ENCODE measurements at regions not wholly inside any gene's neighbourhood (a gene's known extent, or its start where the extent isn't known, plus 50 kb on each side); places are given as distances from the start of the nearest gene placed in this dataset.

DNA sequence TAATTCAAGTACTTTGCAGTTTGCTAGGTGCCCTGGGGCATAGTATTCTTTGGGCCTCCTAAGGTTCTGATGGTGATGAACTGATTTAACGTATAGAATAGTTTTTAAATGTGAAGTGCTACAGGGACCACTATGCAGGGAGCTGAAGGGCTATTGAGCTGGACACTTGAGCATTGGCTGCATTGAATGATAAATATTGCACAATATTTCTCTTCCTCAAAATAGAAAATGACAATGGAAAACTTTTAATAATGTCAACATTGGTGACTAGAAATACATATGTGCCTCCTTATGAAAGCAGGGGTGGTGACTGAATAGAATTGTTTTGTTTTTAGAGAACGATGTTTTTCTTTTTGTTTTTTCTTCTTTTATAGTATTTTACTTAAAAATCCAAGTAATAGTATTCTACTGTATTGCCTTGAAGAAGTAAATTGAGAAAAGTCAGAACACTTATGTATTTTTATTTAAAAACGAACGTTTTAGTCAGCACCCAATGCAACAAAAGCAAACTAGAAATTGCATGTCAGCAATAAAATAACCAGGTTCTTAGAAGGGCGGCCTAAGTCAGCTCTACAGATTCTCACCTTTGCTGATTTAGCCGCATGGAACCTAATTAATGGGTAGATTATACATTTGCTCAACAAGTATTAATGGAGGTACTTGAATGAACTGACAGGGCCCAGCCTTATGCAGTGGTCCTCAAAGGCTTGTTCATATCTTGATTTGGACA is 244.0 kb upstream of the KLF6 start:
- DNase-seq: no peak

GRCh38 chr10:4028027-4028471 is 243.0 kb upstream of the KLF6 start:
- DNase-seq: no peak

DNA sequence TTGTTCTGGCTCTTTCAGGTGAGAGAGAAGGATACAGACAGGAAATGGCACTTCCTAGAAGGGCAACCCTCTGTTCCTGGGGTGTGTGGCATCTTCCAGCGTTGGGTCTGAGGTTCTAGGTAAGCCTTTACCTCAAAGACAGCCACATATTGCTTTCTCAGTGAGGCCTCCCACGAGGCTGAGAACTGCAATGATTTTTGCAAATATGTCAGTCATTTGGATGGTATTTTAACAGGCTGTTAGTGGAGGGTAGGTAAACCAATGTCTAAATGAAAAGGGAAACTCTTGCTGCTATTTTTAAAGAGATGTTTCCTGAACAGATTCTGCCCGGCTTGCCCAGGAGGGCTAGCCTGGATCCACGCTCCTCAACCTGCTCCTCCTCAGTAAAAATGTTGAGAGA is 240.3 kb upstream of the KLF6 start:
- DNase-seq: no peak

GRCh38 chr10:4024516-4025245 is 239.7 kb upstream of the KLF6 start:
- DNase-seq: no peak

DNA sequence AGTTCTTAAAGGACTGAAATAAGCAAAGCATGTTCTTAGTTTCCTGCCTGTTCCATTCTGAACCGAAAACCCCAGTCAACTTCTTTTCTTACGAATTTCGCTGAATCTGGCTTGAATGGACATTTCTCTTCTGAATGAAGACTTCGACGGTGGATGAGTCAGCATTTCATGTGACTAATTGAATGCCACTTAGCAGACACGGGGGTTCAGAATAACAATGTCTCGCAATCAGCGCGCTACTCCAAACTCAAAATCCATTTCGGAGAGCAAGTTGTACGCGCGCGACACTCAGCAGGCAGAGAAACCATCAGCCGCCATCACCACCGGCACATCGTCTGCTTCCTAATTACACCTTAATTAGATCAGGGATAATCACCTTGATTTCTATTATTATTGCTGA is 239.0 kb upstream of the KLF6 start:
- no peak for DNase-seq

DNA sequence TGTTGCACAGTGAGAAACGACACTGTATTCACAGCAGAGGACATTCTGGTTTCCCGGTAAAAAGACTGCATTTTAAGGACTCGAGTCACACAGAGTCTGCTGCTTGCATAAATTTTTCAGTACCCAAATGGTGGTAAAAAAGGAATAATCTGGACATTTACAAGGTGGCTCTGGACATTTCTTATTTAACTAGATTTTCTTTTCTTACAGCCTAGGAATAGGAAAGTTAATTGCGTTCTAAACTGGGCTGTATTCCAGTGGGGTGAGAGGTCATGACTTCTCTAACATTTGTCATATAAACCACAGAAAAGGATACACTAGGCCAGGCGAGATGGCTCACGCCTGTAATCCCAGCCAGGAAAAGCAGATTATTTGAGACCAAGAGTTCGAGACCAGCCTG is 237.5 kb upstream of the KLF6 start:
- DNase-seq: no peak

DNA sequence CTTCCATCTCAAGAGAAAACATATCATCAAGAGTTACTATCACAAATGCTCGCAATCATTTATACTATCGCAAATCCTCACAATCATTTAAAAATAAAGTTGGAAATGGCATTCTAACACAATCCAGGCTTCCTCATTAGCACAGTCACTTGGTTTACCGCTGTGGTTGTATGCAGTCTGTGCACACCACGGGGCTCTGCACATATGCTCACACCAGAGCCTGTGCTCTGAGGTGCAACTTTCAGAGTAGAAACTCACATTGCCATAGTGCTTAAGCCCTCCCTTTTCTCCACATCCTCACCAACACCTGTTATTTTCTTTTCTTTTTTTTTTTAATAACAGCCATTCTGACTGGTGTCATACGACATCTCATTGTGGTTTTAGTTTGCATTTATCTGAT is 235.6 kb upstream of the KLF6 start:
- no peak for DNase-seq

- no peak for DNase-seq
These were observed 233.1 kb upstream of the KLF6 start for GRCh38 chr10:4018054-4018511.

DNA sequence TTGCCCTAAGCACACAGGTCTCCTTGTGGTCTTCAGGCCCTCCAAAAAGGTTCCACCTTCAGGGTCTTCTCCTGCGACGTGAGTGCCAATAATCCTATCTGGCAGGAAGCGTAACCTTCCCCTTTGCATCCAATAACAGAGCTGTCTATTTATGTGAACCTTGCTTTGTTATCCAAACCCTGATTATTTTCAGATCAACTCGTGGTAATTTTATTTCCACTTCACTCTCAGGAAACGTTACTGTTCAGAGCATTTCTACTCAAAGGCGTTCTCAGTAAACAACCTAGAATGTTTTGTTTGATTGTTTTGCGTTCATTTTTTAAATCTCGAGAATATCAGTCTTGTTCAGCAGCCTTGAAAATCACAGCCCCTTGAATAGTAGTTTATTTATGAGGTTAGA is 232.3 kb upstream of the KLF6 start:
- DNase-seq: no peak

DNA sequence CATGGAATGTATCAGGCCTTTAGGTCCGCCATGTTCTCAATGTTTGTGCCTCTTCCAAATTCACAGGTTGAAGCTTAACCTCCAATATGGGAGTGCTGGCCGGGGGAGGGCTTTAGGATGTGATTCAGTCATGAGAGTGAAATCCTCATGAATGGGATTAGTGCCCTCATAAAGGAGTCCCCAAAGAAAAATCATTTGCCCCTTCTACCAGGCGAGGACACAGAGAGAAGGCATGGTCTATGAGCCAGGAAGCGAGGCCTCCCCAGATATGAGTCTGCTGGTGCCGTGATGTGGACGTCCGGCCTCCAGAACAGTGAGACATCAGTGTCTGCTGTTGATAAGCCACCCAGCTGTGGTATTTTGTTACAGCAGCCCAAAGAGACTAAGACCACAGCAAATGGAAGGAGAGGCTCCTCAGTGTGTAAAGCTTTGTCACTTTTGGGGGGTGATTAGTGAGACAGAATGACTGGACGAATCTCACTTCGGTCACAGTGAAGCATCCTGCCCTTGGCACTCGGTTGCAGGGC is 231.3 kb upstream of the KLF6 start:
- DNase-seq: peak; percentile 52

GRCh38 chr10:4013651-4014121 is 228.7 kb upstream of the KLF6 start:
- DNase-seq: no peak

DNA sequence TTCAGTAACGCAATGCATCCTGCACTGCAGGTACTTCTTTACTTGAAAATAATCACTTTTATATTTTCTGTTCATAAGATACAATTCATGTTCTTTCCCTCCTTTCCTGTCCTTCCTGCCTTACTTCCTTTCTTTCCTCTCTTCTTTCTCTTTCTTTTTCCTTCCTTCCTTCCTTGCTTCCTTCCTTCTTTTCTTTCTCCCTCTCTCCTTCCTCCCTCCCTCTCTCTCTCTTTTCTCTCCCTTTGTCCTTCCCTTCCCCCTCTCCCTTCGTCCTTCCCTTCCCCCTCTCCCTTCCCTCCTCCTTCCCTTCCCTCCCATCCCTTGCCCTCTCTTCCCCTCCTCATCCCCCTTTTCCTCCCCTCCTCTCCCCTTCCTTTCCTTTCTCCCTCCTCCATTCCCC is 227.8 kb upstream of the KLF6 start:
- DNase-seq: no peak

DNA sequence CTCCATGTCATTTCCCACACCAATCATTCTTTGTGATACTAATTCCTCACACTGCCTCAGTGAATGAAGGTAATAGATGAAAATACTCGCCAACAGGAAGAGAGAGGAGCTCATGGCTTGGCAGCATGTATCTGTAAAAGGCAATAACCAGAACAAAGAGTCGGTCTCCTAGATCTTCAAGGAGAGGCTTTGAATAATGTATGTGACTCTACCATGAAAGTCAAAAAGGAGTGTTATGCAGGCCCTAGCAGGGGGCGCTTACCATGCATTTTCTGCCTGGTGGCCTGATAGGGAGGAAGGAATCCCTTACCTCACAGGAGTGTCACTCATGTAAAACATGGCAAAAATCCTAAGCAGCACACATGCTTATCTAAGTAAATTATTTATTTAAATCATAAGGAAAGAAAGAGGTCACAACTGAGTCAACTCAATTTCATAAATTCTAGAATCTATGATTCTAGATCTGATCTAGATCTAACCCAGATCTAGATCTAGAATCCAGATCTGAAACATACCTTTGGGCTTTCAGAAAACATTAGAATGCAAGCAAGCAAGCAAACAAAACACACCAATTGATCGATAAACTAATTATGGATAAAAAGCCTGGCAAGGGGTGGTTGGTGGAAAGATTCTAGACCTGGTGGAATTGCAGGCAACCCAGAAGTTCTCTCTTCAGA is 226.3 kb upstream of the KLF6 start:
- no peak for DNase-seq

DNA sequence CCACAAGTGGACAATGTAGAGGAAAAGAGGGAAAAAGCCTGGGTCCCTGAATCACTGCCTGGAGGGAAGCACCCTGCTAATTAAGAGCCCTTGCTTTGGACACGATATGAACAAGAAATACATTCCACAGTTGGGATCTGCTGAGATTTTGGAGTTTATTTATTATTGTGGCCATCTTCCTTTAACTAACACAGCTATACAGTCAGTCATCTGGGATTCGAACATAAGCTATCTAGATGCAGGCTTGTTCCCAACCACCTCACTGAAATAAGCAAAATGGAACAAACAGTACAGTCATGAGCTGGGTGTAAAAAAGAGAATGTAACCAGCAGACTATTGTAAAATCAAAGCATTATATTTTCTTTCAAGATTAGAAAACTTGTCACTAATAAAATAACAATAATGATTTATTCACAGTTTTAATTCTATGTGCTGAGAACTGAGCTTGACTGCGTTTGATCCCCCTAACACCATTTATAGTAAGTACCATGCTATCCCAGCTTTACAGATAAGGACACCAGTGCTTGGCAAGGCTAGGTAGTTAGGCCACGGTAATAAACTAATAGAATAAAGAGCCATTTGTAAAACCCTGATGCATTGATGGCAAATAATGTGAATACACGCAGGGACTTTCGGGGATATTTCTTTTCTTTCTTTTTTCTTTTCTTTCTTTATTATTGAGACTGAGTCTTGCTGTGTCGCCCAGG is 223.8 kb upstream of the KLF6 start:
- no peak for DNase-seq

- DNase-seq: no peak
These were observed 222.8 kb upstream of the KLF6 start for GRCh38 chr10:4007771-4008170.

- DNase-seq: no peak
These were observed 221.8 kb upstream of the KLF6 start for GRCh38 chr10:4006858-4007257.

- no peak for DNase-seq
These were observed 221.0 kb upstream of the KLF6 start for GRCh38 chr10:4006051-4006450.

DNA sequence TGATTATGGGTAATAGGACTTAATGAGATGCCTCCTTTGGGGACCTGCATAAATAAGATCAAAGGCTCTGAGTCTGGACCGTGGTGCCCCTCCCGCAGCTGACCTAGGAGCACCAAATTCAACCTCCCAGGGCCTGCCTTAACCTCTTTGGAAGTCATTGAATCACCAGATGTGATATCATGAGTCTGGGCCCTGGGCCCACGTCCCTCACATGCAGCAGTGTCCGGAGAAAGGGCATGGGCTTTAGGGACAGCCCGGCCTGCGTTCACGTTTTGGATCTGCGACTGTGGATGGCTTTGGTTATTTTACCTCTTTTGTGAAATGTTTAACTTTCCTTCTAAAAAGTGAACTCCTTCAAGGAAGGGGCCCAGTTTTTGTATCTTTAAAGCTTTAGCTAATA is 220.0 kb upstream of the KLF6 start:
- DNase-seq: no peak

- no peak for DNase-seq
These were observed 219.1 kb upstream of the KLF6 start for GRCh38 chr10:4004144-4004543.

DNA sequence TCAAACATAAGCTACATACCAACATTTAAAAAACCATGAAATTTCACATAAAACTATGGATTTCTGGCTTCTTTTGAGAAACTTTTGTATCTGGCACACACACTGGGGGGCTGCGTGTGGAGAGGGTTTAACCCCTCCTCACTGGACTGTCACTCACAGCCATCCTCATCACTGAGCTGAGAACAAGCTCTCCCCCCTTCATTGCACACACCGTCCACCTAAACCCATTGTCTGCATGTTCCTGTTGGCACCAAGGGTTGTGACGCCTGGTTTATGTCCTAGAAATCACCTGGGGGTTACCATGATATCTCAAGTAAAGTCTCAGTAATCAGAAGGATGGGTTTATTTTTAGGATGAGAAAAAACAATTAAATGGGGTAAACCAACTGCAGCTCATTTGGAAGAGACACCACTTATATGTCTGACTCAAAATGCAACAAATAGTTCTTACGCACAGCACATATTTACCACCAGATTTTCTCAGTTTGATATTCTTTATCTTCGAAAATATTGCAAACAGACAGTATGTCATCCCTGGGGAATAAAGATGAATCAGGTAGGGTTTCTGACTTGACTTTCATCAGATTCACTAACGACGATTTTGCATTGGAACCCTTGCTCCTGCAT is 218.5 kb upstream of the KLF6 start:
- DNase-seq: no peak

- no peak for DNase-seq
These were observed 216.8 kb upstream of the KLF6 start for GRCh38 chr10:4001811-4002210.

- no peak for DNase-seq
These were observed 214.6 kb upstream of the KLF6 start for GRCh38 chr10:3999642-4000041.

Data from hematopoietic multipotent progenitor cell treated with erythropoietin and hydrocortisone succinate and interleukin-3 and kit ligand, for 8 days (in vitro differentiated cells).